ENCODE measurements at regions not wholly inside any gene's neighbourhood (a gene's known extent, or its start where the extent isn't known, plus 50 kb on each side); places are given as distances from the start of the nearest gene placed in this dataset.

DNA sequence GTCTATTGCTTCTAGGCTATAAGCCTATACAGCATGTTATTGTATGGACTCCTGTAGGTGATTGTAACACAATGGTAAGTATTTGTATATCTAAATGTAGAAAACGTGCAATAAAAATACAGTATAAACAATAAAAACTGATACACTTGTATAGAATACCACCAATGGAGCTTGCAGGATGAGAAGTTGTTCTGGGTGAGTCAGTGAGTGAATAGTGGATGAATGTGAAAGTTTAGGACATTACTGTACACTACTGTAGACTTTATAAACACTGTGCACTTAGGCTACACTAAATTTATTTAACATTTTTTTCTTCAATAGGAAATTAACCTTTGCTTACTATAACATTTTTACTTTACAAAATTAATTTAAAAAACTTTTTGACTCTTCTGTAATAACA is 679.2 kb upstream of the ZNF804A start:
- Histone ChIP-seq H3K4me3 (replicated peaks; ENCODE audit: low read depth, low read length) (no peak overlapping the region), H3K27me3 (replicated peaks; ENCODE audit: control insufficient read depth, insufficient read depth, low read length) (no peaks in the 10 kb centered on the region), H3K36me3 (ENCODE audit: control insufficient read depth, insufficient read depth, low read length) (no peaks in the 10 kb centered on the region)
- TF ChIP-seq CTCF (IDR thresholded peaks at IDR 0.05; ENCODE audit: insufficient read depth, low read length, poor library complexity, severe bottlenecking): no peak
- DNase-seq (ENCODE audit: extremely low read depth, insufficient read length): no peak

DNA sequence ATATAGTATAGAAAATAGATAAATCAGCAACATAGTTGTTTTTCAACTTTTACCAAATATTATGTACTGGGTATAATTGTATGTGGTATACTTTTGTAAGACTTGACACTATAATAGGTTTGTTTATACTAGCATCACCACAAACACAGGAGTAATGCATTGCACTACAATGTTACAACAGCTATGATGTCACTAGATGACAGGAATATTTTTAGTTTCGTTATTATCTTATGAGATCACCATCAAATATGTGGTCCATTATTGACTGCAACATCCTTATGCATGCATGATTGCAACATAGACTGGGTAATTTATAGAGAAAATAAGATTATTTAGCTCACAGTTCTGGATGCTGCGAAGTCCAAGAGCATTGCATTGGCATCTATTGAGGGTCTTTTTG is 678.4 kb upstream of the ZNF804A start:
- H3K27me3 ChIP-seq (replicated peaks; ENCODE audit: control insufficient read depth, insufficient read depth, low read length): no peaks in the 10 kb centered on the region
- no peak overlapping the region for H3K4me3 ChIP-seq (replicated peaks; ENCODE audit: low read depth, low read length)
- DNase-seq (ENCODE audit: extremely low read depth, insufficient read length): no peak
- no peak for TF ChIP-seq CTCF (IDR thresholded peaks at IDR 0.05; ENCODE audit: insufficient read depth, low read length, poor library complexity, severe bottlenecking)
- H3K36me3 ChIP-seq (ENCODE audit: control insufficient read depth, insufficient read depth, low read length): no peaks in the 10 kb centered on the region

DNA sequence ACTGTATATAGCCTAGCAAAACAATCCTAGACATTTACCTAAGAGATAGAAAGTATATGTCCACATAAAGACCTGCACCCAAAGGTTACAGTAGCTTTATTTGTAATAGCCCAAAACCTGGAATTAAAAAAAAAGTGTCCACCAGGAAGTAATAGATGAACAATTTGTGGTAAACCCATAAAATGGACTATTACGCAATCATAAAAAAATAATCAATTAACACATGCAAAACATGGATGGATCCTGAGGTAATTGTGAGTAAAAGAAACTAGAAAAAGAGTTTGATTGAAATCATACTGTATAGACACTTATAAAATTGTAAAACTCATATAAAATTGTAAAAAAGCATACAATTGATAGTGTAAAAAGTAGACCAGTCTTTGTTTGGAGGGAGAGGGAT is 673.0 kb upstream of the ZNF804A start:
- TF ChIP-seq CTCF (IDR thresholded peaks at IDR 0.05; ENCODE audit: insufficient read depth, low read length, poor library complexity, severe bottlenecking): no peak
- no peak for DNase-seq (ENCODE audit: extremely low read depth, insufficient read length)
- no peaks in the 10 kb centered on the region for H3K27me3 ChIP-seq (replicated peaks; ENCODE audit: control insufficient read depth, insufficient read depth, low read length)
- no peak overlapping the region for H3K4me3 ChIP-seq (replicated peaks; ENCODE audit: low read depth, low read length)
- H3K36me3 ChIP-seq (ENCODE audit: control insufficient read depth, insufficient read depth, low read length): no peaks in the 10 kb centered on the region

DNA sequence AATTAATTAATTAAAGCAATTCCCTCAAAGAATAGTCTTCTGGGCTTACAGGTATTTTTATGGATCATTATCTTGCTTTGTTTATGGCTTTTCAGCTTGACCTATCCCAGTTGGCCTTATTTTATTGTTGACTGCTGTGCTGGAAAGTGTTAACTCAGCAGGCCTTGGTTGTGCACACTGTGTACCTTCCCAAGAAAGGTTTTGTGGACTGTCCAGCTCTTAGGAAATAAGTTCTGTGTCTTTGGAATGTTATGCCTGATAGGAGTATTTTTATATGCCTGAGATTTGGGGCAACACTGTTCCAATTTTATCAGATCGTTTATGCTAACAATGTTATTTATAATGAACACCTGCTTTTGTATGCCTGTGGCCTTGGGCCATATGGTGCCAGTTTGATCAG is 671.9 kb upstream of the ZNF804A start:
- H3K27me3 ChIP-seq (replicated peaks; ENCODE audit: control insufficient read depth, insufficient read depth, low read length): no peaks in the 10 kb centered on the region
- no peak for DNase-seq (ENCODE audit: extremely low read depth, insufficient read length)
- H3K4me3 ChIP-seq (replicated peaks; ENCODE audit: low read depth, low read length): no peak overlapping the region
- H3K36me3 ChIP-seq (ENCODE audit: control insufficient read depth, insufficient read depth, low read length): no peaks in the 10 kb centered on the region
- TF ChIP-seq CTCF (IDR thresholded peaks at IDR 0.05; ENCODE audit: insufficient read depth, low read length, poor library complexity, severe bottlenecking): no peak

DNA sequence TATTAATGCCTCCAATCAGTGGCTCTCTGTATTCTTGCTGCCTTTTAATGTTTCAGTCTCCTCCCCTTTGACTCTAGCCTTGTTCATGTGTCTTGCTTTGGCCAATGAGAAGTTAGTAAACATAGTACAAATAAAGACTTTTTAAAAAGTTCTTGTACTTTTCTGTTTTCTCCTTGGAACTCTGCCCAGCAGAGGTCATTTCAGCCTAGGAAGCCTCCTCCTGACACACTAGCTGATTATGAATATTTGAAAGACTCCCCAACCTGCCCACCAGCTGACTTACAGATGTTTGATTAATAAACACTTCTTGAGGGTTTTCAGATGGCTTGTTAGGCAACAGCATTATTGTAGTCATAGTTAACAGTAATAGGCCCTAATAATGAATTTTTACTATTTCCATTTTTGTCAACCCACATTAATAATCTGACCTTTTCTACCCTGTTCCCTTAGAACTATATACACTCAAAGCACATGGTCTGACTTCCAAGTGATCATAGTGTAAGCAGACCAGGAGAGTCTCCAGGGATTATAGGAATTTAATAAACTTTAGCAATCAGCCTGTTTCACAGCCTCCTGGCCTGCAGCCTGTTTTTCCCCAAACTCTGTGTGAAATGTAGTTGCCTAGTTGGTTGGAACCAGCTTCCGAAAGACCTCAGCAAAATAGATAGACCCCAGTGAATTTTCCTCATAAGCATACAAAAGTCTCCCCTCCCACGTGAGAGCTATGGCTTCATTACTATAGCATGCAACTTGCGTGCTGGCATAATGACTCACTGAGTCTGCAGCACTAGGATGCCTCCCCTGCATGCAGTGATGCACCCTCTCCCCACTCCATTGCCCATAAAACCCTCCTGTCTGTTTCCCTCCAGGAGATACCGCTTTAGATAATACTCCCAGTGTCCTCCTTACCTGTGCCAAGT is 670.7 kb upstream of the ZNF804A start:
- TF ChIP-seq CTCF (IDR thresholded peaks at IDR 0.05; ENCODE audit: insufficient read depth, low read length, poor library complexity, severe bottlenecking): no peak
- Histone ChIP-seq H3K36me3 (ENCODE audit: control insufficient read depth, insufficient read depth, low read length) (no peaks in the 10 kb centered on the region), H3K4me3 (replicated peaks; ENCODE audit: low read depth, low read length) (no peak overlapping the region), H3K27me3 (replicated peaks; ENCODE audit: control insufficient read depth, insufficient read depth, low read length) (no peaks in the 10 kb centered on the region)
- DNase-seq (ENCODE audit: extremely low read depth, insufficient read length): no peak

All from GM06990 (cell line).